ENCODE measurements at regions not wholly inside any gene's neighbourhood (a gene's known extent, or its start where the extent isn't known, plus 50 kb on each side); places are given as distances from the start of the nearest gene placed in this dataset.

- TF ChIP-seq ZNF292 (CRISPR knock-in tag; IDR thresholded peaks at IDR 0.05; ENCODE audit: borderline replicate concordance, low read depth) (peak; percentile 70; the same call in 1 of the 2 replicates), SALL2 (CRISPR knock-in tag; IDR thresholded peaks at IDR 0.05) (no peak), CBFB (CRISPR knock-in tag; IDR thresholded peaks at IDR 0.05) (peak; percentile 78), ZNF563 (CRISPR knock-in tag; IDR thresholded peaks at IDR 0.05) (0 out of 2 replicates have a peak, but pooled peaks have one; percentile 5), ZBTB7B (CRISPR knock-in tag; IDR thresholded peaks at IDR 0.05) (peak; percentile 77; the same call in 1 of the 2 replicates), ZNF749 (CRISPR knock-in tag; IDR thresholded peaks at IDR 0.05; ENCODE audit: borderline replicate concordance) (no peak), ZNF556 (CRISPR knock-in tag; IDR thresholded peaks at IDR 0.05; ENCODE audit: borderline replicate concordance) (no peak; the same call in 1 of the 2 replicates), RBFOX2 (IDR thresholded peaks at IDR 0.05; ENCODE audit: low read depth, low read length) (no peak), ZNF589 (CRISPR knock-in tag; conservative IDR thresholded peaks at IDR 0.05) (no peak), ZNF546 (CRISPR knock-in tag; conservative IDR thresholded peaks at IDR 0.05) (0 out of 2 replicates have a peak, but pooled peaks have one; percentile 48), SKI (IDR thresholded peaks at IDR 0.05; ENCODE audit: partially characterized antibody) (peak; percentile 73), ZNF503 (CRISPR knock-in tag; IDR thresholded peaks at IDR 0.05) (peak; percentile 58; the same call in 1 of the 2 replicates), BORCS8-MEF2B (CRISPR knock-in tag; IDR thresholded peaks at IDR 0.05) (no peak; the same call in 1 of the 2 replicates), TCF7 (IDR thresholded peaks at IDR 0.05; ENCODE audit: low read depth) (peak; percentile 51; the same call in 1 of the 2 replicates), BCL6 (CRISPR knock-in tag; IDR thresholded peaks at IDR 0.05) (peak; percentile 71; the same call in 1 of the 2 replicates), JUND (CRISPR knock-in tag; IDR thresholded peaks at IDR 0.05) (peak; percentile 30; the same call in 1 of the 2 replicates), HMGXB3 (CRISPR knock-in tag; IDR thresholded peaks at IDR 0.05; ENCODE audit: borderline replicate concordance) (no peak), ATF7 (IDR thresholded peaks at IDR 0.05) (no peak), ATF7 (CRISPR knock-in tag; IDR thresholded peaks at IDR 0.05) (no peak; the same call in 1 of the 2 replicates), ZFP41 (CRISPR knock-in tag; IDR thresholded peaks at IDR 0.05; ENCODE audit: borderline replicate concordance) (no peak), ZNF562 (CRISPR knock-in tag; IDR thresholded peaks at IDR 0.05; ENCODE audit: borderline replicate concordance) (no peak), ZNF430 (CRISPR knock-in tag; IDR thresholded peaks at IDR 0.05) (0 out of 2 replicates have a peak, but pooled peaks have one; percentile 35)
These were observed 92.1 kb upstream of the GSE1 start (continued) for GRCh38 chr16:85520853-85521521.
